ENCODE measurements at regions not wholly inside any gene's neighbourhood (a gene's known extent, or its start where the extent isn't known, plus 50 kb on each side); places are given as distances from the start of the nearest gene placed in this dataset.
"Not testable (repeated sequence)": the region's sequence is repeated elsewhere in the genome, so short reads cannot be mapped to it uniquely, and the experiment has no call there.

DNA sequence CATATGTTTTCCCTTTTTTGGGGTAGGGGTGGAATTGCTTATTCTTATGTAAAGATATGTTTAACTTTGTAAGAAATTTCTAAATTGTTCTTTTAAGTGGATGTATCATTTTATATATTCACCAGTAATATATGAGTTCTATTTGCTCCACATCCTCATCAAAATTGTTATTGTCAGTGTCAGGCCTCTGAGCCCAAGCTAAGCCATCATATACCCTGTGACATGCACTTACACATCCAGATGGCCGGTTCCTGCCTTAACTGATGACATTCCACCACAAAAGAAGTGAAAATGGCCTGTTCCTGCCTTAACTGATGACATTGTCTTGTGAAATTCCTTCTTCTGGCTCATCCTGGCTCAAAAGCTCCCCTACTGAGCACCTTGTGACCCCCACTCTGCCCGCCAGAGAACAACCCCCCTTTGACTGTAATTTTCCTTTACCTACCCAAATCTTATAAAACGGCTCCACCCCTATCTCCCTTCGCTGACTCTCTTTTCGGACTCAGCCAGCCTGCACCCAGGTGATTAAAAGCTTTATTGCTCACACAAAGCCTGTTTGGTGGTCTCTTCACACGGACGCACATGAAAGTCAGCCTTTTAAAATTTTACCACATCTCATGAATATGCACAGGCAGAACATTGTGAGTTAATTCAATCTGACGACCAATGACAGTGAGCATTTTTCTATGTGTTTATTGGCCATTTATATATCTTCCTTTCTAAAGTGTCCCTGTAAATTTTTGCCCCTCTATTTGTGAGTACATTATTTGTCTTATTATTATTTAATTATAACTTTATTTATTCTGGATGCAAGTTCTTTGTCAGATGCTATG, 176.8 kb downstream of the CDC14C start:
- not testable (repeated sequence) for DNase-seq (ENCODE audit: low read depth)

DNA sequence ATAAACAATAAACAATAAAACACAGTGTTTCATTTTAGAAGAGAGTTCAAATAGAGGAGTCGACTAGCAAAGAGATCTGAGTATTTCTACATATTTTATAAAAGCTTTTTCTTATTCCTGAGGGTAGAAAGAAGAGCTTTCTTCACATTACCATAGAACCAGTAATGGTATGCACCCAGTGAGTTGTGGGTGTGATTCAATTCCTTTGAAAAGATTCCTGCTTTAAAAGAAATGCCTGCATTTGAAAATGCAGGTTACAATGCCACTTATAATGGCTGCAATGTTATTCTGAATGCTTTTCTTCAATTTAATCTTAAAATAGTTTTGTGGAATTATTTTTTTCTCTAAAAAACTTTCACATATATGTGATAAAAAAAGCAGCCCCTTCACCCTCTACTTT, 178.1 kb downstream of the CDC14C start:
- DNase-seq (ENCODE audit: low read depth), result no peak

DNA sequence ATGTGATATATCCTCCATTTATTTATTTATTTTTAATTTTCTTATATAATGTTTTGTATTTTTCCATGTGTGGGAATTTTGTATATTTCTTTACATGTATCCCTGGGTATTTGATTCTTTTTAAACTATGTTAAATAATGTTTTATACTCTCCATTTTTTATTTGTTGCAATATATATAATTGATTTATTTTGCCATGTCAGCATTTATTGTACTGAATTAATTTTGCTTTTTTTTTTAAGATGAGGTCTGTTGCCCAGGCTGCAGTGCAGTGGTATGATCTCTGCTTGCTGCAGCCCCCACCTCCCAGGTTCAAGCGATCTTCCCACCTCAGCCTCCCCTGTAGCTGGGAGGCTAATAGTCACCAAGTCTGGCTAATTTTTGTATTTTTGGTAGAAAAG, 187.4 kb downstream of the CDC14C start:
- DNase-seq (ENCODE audit: low read depth), result no peak

DNA sequence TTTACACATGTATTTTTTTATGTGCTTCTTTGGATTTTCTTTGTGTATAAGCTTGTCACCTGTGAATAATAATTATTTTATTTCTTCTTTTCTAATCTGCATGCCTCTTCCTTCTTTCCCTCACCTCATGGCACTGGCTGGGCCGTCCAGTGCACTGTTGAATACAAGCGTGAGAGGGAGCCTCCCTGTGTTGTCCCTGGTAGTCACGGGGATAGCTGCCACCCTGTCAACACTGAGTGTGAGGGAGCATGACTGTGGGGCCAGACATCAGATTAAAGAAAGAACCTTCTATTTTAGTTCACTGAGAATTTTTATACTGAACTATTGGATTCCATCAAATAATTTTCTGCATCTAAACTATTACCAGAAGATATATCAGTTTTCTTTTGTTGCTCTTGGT, 187.9 kb downstream of the CDC14C start:
- no peak for DNase-seq (ENCODE audit: low read depth)

DNA sequence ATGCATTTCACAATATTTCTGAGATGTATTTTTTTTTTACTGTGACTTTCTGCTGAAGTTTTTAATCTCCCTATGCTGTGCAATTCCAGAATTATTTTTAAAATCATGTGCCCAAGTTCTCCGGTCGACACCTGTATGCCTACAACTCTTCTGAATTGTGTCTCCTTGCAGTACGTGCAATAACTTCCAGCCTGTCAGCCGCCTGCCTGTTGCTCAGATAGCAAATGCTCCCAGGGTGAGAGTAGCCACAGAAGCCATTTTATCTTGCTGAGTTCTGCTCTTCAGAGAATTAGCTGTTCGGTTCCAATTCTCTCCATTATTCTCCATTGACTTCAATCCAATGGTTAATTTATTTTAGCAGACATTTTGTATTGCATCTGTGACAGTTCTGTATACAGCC, 188.3 kb downstream of the CDC14C start:
- no peak for DNase-seq (ENCODE audit: low read depth)

DNA sequence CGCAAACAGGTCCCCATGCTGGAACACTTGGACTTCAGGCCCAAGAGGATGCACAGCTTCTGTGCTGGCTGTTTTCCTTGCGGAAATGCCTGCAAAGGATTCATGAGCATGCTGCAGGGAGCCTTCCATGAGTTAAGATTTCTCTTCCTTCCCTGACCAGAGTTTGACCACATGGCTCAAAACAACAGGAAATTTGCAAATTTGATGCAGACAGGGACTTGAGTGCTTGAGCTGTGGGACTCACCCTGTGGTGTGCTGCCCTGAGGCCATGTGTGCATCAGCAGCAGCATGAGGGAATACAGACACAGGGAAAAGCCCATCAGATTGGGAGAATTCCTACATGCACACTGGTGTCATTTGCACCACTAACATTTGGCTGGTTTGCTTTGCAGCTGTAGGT, 195.4 kb downstream of the CDC14C start:
- DNase-seq (ENCODE audit: low read depth), result no peak

DNA sequence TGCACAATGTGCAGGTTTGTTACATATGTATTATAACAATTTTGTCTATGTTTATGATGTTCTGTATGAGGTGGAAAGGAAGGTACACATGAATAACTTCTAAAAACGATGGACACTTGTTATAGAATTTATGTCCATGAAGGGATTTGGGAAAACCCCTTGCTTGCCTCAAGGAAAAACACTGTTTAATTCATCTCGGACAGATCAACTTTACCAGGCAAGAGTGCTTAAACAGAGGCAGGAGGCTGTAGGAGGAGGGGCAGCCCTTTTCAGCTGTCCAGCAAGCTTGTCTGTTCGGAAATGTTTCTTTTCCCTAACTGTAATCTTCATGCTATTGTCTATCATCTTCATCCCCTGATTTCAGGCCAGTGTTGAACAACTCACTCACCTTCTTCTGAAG, 200.9 kb downstream of the CDC14C start:
- no peak for DNase-seq (ENCODE audit: low read depth)

DNA sequence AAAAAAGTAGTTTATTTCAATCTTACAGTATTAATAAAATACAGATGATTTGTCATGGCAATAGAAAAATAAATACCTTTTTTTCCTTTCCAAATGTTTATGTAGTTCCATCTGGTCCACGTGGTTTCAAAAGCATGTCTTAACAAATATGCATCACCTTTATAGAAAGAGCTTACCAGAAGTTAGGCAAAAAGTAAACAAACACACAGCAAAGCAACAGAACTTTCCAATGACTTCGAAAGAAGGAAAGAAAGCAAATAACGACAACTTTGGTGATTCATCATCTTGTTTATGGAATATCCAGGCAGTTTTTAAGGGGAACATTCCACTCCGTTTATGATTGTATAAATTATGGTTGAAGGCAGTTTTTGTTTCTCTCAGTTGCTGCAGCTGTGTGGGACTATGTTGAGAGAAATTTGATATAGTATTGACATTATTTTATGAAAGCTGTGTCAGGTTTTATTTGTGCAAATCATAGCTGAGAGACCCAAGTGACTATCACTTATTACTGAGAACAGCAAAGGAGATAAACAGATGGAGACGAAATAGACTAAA, 203.1 kb downstream of the CDC14C start:
- DNase-seq (ENCODE audit: low read depth), result no peak

DNA sequence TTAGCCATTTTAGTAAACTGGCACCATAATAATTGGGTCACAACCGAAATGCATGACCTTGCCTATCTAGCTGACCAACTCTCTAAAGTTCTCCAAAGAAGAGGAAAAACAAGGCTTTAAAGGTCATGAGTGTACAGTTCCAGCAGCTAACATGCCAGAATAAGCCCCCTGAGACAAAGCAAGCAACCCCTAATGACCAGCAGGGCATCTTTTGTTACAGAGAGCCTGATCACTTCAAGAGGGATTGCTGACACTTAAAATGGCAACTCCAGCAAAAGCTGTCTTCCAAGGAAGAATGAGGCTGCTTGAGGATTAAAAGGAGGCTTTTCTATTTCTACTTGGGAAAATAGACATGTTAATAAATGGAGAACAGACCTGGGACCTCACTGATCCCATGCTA, 213.6 kb downstream of the CDC14C start:
- no peak for DNase-seq (ENCODE audit: low read depth)

DNA sequence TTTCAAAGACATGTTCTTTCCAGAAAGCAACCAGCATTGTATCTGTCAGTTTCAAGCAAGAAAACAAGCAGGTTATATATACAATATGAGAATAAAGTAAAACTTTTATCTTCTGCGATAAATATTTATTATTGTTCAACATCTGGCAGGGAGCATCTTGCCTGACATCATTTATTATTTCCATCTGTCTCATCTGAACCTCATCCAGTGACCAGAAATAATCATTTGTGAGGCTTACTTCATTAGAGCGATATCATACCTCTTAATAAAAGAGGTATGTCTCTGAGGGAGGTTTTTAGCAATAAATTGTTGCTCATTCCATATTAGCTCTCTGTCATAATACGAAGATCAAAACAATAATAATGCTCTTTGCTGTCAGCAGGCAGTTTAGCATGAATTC, 226.1 kb downstream of the CDC14C start:
- DNase-seq (ENCODE audit: low read depth), result no peak

DNA sequence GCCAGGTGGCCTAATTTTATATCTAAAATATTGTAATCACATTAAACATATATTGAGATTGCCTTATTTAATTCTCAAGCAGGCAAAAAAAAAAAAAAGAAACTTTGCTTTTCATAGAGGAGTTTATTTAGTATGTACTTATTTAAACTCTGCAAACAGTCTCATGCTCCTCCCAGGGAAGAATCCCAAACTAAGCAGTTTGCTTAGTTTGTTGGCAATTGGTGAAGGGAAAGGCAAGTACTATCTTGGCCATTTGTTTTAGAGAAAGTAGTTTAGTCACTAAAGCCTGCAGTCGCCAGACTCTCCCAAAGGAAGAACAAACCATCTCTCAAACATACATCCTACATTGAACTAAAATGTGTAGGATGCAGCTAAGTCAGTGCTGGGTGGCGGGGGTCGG, 226.8 kb downstream of the CDC14C start:
- DNase-seq (ENCODE audit: low read depth), result no peak

DNA sequence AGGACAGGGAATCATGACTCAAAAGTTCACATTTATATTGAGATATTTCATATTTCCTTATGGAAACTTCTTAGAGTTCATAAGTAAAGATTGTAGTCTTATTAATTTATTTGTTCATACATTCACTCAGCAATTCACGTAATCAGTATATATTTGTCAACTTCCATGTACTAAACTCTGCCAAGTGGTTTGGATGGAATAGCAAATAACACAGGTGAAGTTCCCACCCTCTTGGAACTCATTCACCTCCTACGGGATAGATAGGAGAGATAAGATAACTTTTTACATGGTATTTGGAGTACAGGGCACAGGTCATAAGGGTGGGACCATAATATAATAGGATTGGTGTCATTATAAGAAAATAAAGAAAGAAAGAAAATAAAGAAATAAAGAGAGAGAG, 234.0 kb downstream of the CDC14C start:
- no peak for DNase-seq (ENCODE audit: low read depth)

DNA sequence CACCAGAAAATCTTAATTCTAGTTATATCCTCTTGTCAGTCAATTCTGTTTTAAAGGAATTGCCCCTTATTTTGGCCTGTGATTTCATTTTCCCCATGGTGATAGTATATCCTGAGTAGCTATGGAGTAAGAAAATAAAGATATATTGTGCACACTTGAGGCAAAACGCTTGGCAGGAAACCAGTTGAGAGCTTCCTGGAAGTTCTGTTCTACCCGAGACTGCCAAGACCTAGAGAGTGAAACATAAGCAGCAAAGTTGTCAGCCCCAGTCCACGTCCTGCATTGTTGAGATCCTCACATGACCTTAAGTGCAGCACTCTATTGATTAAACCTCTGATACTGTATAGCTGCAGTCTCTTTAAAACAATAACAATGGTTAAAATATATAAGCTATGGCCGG, 235.2 kb downstream of the CDC14C start:
- DNase-seq (ENCODE audit: low read depth), result no peak

DNA sequence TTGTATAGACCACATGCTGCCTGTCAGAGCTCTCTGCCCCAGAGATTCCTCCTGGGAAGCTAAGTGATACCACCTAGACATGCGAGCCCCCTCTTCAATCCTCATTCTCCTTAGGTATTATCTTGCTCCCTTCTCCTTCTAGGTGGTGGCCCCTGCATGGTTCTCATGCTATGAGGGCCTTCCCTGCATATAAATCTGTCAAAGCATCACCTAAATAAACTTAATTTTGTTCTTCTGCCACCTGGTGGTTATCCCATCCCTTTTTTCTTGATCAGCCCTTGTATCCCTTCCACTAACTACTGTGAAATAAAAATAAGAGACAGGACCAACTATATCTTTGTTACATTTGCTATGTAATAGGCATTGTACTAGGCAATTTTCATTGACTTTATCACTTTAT, 242.1 kb downstream of the CDC14C start:
- DNase-seq (ENCODE audit: low read depth), result no peak

DNA sequence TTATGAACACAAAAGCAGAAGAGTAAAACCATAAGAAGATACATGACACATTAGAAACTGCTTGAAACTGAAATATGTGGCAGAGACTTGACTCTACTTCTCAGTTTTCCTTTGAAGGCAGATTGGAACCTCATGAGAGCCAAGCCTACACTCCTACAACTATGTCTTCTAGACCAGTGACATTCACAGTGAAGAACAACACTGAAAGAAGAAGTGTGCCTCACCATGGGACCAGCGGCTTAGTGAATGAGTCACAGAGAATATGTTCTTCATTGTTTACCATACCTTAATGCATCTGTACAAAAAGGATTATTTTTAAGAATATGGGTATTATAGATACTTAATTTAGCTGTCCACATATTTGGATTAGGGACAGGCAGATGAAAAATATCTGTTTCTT, 248.3 kb downstream of the CDC14C start:
- DNase-seq (ENCODE audit: low read depth), result no peak

DNA sequence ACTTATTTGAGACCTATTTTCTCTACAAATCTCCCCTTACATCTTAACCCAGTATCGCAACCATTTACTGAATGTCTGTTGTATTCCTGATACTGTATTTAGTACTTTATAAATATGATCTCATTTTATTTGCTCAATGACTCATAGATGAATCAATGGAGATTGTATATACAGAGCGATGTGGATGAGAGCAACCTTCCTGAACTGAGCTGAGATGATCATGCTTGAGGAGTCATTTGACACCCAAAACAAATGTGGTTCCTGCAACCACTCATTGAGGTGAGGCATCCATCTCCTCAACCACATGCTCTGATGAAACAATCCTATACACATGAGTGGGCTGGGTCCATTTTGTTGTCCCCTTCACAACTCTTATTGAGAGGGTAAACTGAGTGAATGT, 250.0 kb downstream of the CDC14C start:
- peak; percentile 11 for DNase-seq (ENCODE audit: low read depth)

DNA sequence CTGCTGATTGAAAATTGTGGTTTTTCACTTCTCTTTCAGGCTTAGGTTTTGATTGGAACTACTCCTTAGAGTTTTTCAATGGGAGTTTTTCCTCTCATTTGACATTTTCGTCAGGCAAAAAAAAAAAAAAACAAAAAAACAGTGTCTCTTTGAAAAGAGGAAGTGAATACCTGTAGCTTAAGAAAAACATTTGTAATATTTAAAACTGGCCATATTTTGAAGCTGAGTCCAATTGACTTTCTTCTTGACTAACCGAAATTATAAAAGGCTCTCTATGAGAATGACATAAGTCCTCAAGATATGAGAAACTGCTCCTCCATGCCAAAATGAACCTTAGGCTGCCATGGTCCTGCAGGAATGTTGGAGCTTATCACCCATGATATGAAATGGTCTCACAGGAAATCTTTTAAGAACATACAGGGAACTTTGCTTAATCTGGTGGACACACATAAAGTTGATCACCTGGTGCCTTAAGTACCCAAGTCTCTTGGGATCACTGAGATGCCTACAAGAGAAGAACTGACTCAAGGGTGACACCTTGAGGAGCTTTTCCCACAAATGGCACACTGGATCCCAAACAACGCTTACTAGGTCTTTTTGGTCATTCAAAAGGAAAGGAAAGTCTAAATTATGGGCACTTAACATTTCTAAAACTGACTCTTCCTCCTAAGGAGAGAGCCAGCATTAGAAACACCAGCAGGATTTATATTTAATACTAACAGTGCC, 263.4 kb downstream of the CDC14C start:
- DNase-seq (ENCODE audit: low read depth), result no peak

DNA sequence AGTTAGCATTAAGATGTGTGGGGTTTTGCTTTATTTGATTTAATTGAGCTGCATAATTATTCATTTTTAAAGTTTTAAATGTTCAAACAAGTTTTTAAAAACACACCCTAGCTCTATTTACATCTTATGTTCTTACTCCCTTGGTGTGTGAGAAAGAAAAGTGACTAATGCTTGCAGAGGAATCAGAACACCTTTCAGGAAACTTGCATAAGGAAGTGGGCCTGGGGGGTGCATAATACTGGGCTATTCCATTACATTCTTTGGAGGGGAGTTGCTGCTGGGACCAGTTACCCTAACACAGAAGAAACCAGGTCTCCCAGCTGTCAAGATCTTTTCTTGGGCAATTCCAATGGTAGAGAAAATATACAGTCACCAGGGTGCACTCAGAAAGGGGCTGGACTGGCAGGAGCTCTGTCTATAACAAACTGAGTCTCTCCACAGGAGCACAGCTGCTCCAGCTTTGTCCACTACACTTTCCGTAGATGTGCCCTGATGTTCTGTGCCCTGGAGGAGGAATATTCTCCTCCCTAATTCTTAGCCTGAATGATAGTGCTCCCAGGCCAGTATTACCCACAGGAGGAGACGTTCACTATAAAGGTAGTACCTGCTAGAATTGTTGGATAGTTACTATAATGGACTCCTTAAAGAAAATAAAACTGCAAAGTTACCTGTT, 304.2 kb downstream of the CDC14C start:
- DNase-seq (ENCODE audit: low read depth), result no peak

DNA sequence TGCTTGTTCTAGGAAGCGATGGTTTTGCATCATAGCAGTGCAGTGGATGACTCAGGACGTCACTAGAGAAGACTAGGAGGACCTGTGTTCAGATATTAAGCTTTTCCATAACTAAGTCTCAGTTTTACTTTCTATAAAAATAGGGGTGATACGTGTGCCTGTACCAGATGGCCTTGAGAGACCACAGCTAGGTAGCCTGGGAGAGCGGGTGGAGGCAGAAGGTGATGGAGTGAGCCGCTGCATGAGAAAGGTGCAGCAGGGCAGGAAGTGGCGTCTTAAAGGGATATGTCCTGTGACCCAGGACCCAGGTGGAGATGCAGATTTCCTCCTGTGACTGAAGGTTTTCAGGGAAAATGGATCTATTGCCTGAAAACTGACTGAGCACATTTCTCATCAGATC, 304.9 kb downstream of the CDC14C start:
- no peak for DNase-seq (ENCODE audit: low read depth)

DNA sequence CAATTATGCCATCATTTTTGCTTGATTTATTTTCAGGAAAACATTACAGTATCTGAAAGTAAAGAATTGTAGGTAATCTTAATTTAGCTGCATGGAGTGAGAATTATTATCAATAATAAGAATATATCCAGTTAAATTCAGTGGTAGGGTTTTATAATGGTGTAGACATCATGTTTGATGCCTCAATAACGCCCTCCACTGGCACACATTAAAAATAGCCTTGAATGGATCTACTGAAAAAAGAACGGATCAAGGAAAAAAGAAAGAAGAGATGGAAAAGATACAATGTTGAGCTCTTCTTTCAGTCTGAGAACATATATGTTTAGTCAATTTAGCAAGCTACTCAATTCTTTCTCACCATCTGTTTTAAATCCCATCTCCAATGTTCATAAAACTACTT, 319.2 kb downstream of the CDC14C start:
- no peak for DNase-seq (ENCODE audit: low read depth)

DNA sequence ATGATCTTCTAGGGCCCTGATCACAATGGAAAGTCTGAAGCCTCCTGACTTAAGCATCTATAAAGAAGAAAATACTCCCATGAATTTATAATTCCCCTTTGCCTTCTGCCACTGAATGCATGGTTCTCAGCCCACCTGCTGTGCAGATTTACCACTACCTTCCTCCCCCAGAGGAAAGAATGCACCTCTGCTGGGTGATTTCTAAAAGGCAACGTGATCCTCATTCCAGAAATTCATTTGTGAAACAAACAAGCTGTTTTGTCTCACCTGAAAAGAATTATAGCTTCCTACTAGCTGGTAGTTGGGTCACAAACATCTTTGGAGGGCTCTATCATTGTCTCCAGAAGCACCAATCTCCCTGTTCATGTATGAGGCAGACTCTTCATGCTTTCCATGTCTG, 320.2 kb downstream of the CDC14C start:
- DNase-seq (ENCODE audit: low read depth), result no peak

DNA sequence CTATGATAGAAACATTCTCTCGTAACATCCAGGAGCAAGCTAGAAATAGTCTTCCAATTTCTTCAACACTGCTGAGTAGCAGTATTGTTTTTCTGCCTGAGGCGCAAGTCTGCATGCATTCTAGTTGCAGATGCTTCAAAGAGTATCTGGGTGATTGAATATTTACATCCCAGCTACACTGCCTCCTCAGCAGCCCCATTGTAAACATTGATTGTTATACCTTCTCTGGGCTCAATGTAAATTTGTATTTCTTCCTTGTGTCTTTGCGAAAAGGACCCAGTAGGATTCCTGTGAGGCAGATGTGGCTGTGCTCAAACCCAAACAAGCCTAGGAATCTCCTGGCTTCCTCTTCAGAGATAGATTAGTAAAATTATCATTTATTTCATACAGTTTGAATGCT, 320.7 kb downstream of the CDC14C start:
- no peak for DNase-seq (ENCODE audit: low read depth)

DNA sequence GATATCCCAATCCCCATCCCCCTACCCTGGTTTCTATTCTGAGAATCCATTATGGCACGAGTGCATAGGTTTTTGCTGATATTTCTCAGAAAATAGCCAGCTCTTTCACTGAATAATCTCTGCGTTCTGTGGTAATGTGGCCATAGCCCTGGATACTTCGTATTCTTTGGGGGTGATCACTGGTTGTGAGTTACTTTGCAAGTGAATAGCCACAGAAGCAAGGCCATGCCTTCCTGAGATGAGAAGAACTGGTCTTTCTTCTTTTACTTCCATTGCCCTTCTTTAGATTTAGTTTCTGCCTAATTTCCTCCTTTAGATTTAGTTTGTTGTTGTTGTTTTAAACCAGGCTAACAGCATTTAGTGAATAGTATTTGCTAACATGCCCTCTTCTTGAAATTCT, 323.4 kb downstream of the CDC14C start:
- no peak for DNase-seq (ENCODE audit: low read depth)
